Erythroblast (primary cell): ENCODE measurements at regions not wholly inside any gene's neighbourhood (a gene's known extent, or its start where the extent isn't known, plus 50 kb on each side); places are given as distances from the start of the nearest gene placed in this dataset.

Experiments used
- DNase-seq, 2 experiments: peaks; one replicate each; lab custom pipeline; 2025; lab: John Stamatoyannopoulos, UW
- GATA1 ChIP-seq: IDR thresholded peaks from 2 replicates; pipeline ENCODE4 v1.6.1; 2011; ENCODE audit warnings: low read depth, mild to moderate bottlenecking, control low read depth, low read length, moderate library complexity
- POLR2A ChIP-seq: IDR thresholded peaks from 2 replicates; pipeline ENCODE4 v1.6.1; 2011; ENCODE audit warnings: mild to moderate bottlenecking, low read length

DNA sequence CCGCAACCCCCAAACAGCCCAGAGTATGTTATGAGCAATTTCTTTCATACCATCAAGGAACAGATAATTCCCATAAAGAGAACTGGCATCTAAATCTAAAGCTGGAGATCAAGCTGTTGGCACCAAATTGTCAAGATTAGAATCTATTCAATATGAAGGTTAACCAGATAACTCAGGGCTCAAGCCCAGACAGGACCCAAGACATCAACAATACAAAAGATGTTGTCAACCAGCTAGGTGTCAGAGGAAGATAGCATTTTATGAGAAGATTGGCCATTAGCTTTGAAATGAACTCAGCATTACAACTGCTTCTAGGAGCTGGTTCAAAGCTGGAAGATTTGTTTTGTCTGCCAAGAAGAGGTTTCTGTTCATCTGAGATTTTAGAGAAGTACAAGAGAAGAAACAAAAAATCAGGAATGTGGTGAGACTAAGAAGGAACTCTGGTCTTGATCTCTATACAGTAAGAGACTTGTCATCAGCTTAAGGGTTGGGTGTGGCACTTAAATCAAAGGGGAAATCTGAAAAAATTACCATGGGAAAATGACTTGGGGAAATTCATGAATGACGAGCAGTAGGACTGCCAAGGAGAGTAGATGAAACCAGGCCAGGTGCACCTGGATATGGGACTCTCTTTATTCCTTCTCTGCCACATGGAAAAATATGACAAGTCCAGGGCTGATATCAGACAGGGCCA lies 64.2 kb upstream of the COX10 start:
- no peak for DNase-seq
- TF ChIP-seq GATA1 (no peak), POLR2A (no peak)

DNA sequence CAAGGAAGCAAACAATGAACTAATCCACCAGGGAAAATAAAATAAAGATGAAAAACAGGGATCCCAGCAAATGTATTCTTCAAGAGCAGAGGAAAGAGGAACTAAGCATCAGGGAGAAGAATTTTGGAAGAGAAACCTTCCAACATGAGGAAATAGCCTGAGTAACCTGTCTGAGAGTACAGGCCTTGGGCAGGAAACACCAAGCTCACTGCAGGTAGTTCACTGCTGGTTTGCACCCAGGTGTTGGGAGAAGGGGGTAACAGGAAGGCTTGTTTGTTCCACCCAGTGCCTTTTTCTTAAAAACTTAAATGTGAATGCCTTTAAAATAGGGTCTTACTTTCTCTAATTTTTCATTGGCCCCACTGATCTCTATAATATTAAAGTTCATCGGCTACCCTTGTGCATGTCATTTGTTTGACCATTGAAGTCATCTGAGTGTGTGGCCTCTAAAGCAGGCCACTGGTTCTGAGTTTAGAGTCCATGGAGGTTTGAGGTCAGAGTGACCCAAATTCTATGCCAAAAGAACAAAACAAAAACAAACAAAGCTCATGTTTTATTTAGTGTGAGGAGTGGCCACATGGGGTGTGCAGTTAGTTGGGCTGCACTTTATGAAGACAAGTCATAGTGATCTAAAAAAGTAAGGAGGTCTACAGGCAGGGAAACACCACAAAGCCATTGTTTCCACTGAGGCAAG lies 62.9 kb upstream of the COX10 start:
- no peak for DNase-seq

DNA sequence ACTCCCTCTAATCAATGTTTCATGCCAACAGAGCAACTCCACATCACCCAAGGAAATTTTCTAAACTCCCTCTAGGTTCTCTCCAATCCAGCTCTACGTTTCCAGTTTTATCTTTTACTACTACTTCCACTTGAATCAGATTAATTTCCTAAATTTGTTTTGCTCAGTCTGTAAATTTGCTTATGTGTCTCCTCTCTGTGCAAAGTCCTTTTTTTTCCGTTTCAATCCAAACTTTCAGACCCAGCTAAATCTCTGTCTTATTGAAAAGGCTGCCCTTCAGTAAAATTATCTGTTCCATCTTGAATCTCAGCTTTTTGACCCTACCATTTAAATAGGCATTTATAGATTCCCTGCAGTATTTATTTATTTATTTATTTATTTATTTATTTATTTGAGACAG lies 61.4 kb upstream of the COX10 start:
- no peak for DNase-seq
- no peak for TF ChIP-seq POLR2A
- TF ChIP-seq GATA1 = no peak

More for the DNA sequence above, 62.9 kb upstream of the COX10 start:
- TF ChIP-seq POLR2A = no peak
- no peak for TF ChIP-seq GATA1

DNA sequence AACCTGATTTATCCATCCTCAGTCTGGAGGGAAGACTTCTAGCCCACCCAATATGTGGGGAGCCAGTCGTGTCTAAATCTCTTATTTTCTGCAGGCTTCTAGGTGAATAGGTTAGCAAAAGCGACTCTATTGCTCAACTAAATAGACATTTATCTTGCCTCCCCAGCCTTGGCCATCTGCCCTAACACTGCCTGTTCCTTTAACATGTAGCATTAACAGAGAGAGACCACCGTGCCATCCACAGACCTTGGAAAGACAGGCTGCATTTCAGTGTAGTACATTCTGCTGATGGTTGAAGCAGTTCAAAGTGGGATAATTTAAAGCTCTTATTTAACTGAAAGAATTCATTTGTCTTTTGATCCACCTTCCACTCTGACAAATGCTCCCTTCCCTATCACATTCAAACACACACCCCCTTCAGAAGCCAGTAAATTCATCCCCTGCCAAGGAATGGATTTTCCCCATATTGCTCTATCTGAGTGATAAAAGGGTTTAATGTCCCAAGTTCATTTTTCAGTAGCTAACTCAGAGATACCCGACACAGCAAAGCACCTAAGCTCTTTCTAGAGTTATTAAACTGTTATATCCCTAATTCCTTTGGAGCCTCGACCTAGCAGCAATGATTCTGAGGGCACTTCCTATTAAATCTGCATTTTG lies 58.1 kb upstream of the COX10 start:
- TF ChIP-seq POLR2A (no peak), GATA1 (no peak)
- DNase-seq = no peak

DNA sequence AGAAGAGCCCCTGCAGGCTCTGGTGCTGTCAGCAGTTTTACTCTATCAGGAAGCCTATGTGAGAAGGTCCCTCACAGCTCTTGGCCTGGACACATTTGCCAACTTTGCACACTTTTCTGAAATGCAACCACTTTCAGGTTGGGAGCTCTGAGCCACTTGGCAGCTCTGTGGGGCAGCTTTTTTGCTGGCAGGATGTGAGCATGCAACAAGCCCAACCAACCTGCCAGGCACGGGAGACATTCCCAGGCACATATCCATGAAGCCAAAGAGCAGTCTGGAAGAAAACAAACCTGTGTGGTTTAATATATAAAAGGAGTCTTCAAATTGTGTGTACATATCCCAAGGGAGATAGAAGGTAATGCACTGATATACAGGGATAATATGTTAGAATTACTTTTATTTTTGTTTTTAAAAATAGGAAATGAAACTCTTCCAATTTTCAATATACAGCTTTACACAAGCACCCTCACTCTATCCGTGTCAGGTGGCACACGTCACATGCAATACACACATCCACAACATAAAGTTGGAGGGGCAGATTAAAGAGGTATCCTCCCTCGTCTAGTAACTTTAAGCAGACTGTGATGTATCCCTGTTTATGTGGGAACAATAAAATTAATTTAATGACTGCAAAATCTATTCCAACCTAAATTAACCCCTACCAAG lies 57.4 kb upstream of the COX10 start:
- no peak for DNase-seq
- TF ChIP-seq POLR2A (no peak), GATA1 (no peak)

DNA sequence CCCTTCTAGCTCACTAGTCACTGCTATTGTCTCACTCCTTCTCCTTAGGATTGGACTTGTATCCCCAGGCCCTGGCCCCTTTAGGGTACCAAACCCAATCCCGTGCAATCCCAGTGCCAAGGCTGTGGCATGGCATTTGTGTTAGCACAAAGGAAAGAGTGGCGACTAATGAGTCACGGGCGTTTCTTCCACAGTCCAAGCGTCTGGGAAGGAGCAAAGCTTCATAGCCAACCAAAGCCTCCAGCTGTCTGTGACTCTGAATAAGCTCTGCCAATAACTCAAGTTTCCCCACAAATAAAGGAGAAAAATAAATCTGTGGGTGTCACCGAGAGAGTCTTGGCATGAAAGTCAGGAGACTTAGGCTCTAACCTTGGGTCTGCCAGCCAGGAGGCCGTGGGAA lies 54.6 kb upstream of the COX10 start:
- no peak for TF ChIP-seq POLR2A
- no peak for DNase-seq

DNA sequence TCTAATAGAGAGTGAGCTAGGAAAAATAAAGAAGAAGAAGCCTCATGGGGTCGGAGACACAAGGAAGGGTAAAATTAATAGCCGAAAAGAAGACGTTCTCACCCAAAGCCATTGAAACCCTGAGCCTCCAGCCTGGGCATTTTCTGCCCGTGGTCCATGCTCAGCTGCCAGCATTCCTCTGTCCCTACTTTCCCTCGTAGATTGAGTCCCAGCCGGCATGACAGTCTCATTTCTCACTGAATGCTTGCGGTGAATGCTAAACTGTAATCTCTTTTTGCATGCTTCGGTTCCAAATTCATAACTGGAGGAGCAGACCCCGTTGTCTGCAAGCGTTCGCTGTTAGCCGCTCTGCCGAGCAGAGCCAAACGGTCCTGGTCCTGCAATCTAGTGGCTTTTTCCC lies 54.0 kb upstream of the COX10 start:
- no peak for TF ChIP-seq GATA1
- no peak for TF ChIP-seq POLR2A
- no peak for DNase-seq

DNA sequence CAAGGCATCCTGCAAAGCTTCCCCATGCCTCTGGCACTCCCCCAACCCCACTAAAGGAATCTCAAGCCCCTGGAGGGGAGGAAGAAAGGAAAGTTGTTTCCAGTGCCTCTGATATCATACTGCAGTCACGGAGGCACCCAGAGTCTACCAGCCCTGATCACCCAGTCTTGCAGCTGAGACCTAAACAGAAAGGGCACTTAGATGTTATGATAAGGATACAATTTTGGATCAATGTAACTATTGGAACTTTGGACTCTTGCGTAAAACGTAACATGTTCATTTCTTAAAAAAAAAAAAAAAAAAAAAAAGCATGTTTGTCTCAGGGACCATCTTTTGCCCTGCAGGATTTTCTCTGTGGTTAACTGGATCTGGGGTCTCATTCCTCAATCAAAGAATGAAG lies 52.4 kb upstream of the COX10 start:
- no peak for DNase-seq
- TF ChIP-seq POLR2A (no peak), GATA1 (no peak)

DNA sequence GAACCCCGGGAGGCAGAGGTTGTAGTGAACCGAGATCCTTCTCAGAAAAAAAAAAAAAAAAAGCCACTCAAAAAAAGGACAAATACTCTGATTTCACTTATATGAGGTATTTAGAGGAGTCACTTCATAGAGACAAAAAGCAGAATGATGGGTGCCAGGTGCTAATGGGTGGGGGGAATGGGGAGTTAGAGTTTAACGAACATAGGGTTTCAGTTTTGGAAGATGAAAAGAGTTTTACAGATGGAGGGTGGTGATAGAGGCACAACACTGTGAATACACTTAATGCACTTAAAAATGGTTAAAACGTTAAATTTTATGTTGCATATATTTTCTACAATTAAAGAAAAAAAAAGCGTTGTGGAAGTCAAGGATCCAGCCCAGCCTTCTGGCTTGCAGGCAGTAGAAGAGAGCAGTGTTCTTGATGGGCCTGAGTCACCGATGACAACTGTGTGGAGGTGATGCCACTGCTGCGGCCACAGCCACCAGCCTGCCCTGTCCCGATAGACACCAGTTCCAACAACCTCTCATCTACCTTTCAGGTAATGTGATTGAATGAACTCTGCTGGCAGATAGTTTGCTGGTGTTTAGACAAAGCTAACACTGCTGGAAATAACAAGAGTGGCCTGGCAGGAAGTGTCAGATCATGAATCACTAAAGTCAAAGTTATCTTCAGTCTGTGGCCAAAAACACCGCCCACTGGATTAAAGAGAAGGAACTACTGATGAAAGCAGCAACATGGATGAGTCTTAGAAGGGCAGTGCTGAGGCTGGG lies 49.9 kb upstream of the COX10 start:
- no peak for DNase-seq
- TF ChIP-seq GATA1 = no peak
- TF ChIP-seq POLR2A = no peak
